HepG2 (cell line): ENCODE measurements at regions not wholly inside any gene's neighbourhood (a gene's known extent, or its start where the extent isn't known, plus 50 kb on each side); places are given as distances from the start of the nearest gene placed in this dataset.

Experiments
- ATAC-seq: fragments of 200-7000 bp; cut with Tn5 transposase; 3 replicates; pipeline ENCODE4 v1.9.1; 2020; ENCODE audit warnings: mild to moderate bottlenecking, moderate library complexity
- BruUV-seq: library from RNA; stranded (reverse); fragments of 400-500 nt; replicated peaks from 2 replicates; lab custom pipeline; 2021; lab: Mats Ljungman, UMichigan
- CTCF ChIA-PET: fragments of 300-600 bp; formaldehyde crosslinking; extraction: SDS; loops from one replicate; lab custom pipeline; 2021; ENCODE audit warnings: low total read pairs, inconsistent platforms, low intra/inter-chr PET ratio; lab: Yijun Ruan, JAX
- POLR2A ChIA-PET: fragments of 350-600 bp; sonication (Branson Sonifier 250); formaldehyde crosslinking; loops from one replicate; lab custom pipeline; 2020; ENCODE audit warnings: antibody characterized with exemption, inconsistent platforms; lab: Yijun Ruan, JAX
- DNase-seq: peaks from one replicate; pipeline ENCODE4 v3.0.0-alpha.2; 2015; ENCODE audit warnings: low spot score
- FAIRE-seq: peaks from 3 replicates; lab custom pipeline; 2011; peaks lifted over from hg19 to GRCh38; lab: Jason Lieb, UNC
- H2AFZ ChIP-seq: one replicate; pipeline ENCODE4 v1.6.1; 2011; ENCODE audit warnings: low read length, inconsistent platforms
- H3K27ac ChIP-seq: fragments of 300-600 bp; 3 replicates; pipeline ENCODE4 v1.8.0; 2011; ENCODE audit warnings: mixed run types, mild to moderate bottlenecking, mixed read lengths, low read length, inconsistent platforms; ENCODE audit not compliant: insufficient read depth; ENCODE audit errors: extremely low read length
- H3K27me3 ChIP-seq, 2 experiments: fragments of 200-600 bp in 1 of 2; 2 replicates in 1 of 2; 3 replicates in 1 of 2; pipeline versions ENCODE4 v1.6.0 to v1.8.0; 2011; ENCODE audit warnings: low read length in 2 of 2, mild to moderate bottlenecking in 2 of 2, moderate library complexity in 2 of 2, inconsistent platforms in 1 of 2; ENCODE audit not compliant: insufficient read depth in 2 of 2, control insufficient read depth in 1 of 2
- H3K36me3 ChIP-seq, 2 experiments: fragments of 200-600 bp in 1 of 2; replicated peaks in 1 of 2; 2 replicates in 1 of 2; 3 replicates in 1 of 2; pipeline versions ENCODE4 v1.5.1 to v1.8.0; 2011; ENCODE audit warnings: low read length in 2 of 2, inconsistent platforms in 1 of 2; ENCODE audit not compliant: insufficient read depth in 2 of 2, control insufficient read depth in 1 of 2
- H3K4me1 ChIP-seq: 2 replicates; pipeline ENCODE4 v1.5.1; 2012; ENCODE audit warnings: low read length, inconsistent platforms; ENCODE audit not compliant: insufficient read depth
- H3K4me2 ChIP-seq: 2 replicates; pipeline ENCODE4 v1.6.0; 2011; ENCODE audit warnings: low read depth, low read length, inconsistent platforms
- H3K4me3 ChIP-seq, 3 experiments: fragments of 200-600 bp in 1 of 3; sonication (generic), shearing (Covaris generic) in 1 of 3; replicated peaks in 1 of 3; 2 replicates each; pipeline ENCODE4 v1.5.1; 2011 to 2016; ENCODE audit warnings: low read length in 3 of 3, inconsistent platforms in 2 of 3, low read depth in 2 of 3, mild to moderate bottlenecking in 2 of 3, control low read depth in 1 of 3, mixed read lengths in 1 of 3; ENCODE audit not compliant: insufficient read depth in 1 of 3
- H3K79me2 ChIP-seq: one replicate; pipeline ENCODE4 v1.6.1; 2011; ENCODE audit warnings: low read length, inconsistent platforms; ENCODE audit not compliant: insufficient read depth
- H3K9ac ChIP-seq: 2 replicates; pipeline ENCODE4 v1.6.0; 2011; ENCODE audit warnings: mild to moderate bottlenecking, low read depth, low read length, inconsistent platforms; ENCODE audit not compliant: insufficient read depth
- H3K9me3 ChIP-seq: 2 replicates; pipeline ENCODE4 v1.5.1; 2012; ENCODE audit warnings: mild to moderate bottlenecking, low read length
- H4K20me1 ChIP-seq: 2 replicates; pipeline ENCODE4 v1.6.0; 2011; ENCODE audit warnings: inconsistent platforms, mild to moderate bottlenecking, low read length, moderate library complexity; ENCODE audit not compliant: insufficient read depth
- ASH2L ChIP-seq: fragments of 300-600, 200-600 bp; sonication (generic); IDR thresholded peaks from 2 replicates; pipeline ENCODE4 v1.7.0; 2017; ENCODE audit warnings: low read depth, mild to moderate bottlenecking, moderate library complexity, mixed read lengths, low read length; ENCODE audit not compliant: insufficient read length
- ETV6 ChIP-seq: sonication (generic); formaldehyde crosslinking; conservative IDR thresholded peaks from 2 replicates; pipeline ENCODE4 v1.4.0; 2020; ENCODE audit warnings: missing genetic modification reagents
- EZH2 ChIP-seq: conservative IDR thresholded peaks from 2 replicates; pipeline ENCODE4 v1.6.1; 2012; ENCODE audit warnings: mild to moderate bottlenecking, low read depth, low read length, moderate library complexity
- FLYWCH1 ChIP-seq: sonication (generic); formaldehyde crosslinking; IDR thresholded peaks from 2 replicates; pipeline ENCODE4 v1.8.1; 2023; ENCODE audit warnings: mild to moderate bottlenecking, missing genetic modification reagents
- REXO4 ChIP-seq: sonication (generic); formaldehyde crosslinking; IDR thresholded peaks from 2 replicates; pipeline ENCODE4 v1.8.0; 2022; ENCODE audit warnings: missing genetic modification reagents, mild to moderate bottlenecking, borderline replicate concordance
- SALL1 ChIP-seq: sonication (generic); formaldehyde crosslinking; IDR thresholded peaks from 2 replicates; pipeline ENCODE4 v1.8.0; 2022; ENCODE audit warnings: mild to moderate bottlenecking, missing genetic modification reagents
- SP5 ChIP-seq: IDR thresholded peaks from 2 replicates; pipeline ENCODE4 v1.6.1; 2016; ENCODE audit warnings: low read depth, borderline replicate concordance
- TEAD2 ChIP-seq: sonication (generic); formaldehyde crosslinking; IDR thresholded peaks from 2 replicates; pipeline ENCODE4 v1.9.0; 2021; ENCODE audit warnings: missing genetic modification reagents
- ZBTB20 ChIP-seq: sonication (generic); formaldehyde crosslinking; IDR thresholded peaks from 2 replicates; pipeline ENCODE4 v1.8.1; 2023; ENCODE audit warnings: missing genetic modification reagents, low read depth, mild to moderate bottlenecking, borderline replicate concordance
- ZMYM3 ChIP-seq: sonication (generic); formaldehyde crosslinking; IDR thresholded peaks from 2 replicates; pipeline ENCODE4 v1.5.1; 2020; ENCODE audit warnings: mild to moderate bottlenecking, missing genetic modification reagents
- ZNF230 ChIP-seq: sonication (generic); formaldehyde crosslinking; IDR thresholded peaks from 2 replicates; pipeline ENCODE4 v1.4.0; 2020; ENCODE audit warnings: mild to moderate bottlenecking, missing genetic modification reagents
- ZNF251 ChIP-seq: sonication (generic); formaldehyde crosslinking; IDR thresholded peaks from 2 replicates; pipeline ENCODE4 v1.9.0; 2021; ENCODE audit warnings: mild to moderate bottlenecking, missing genetic modification reagents
- ZNF446 ChIP-seq: sonication (generic); formaldehyde crosslinking; IDR thresholded peaks from 2 replicates; pipeline ENCODE4 v1.5.0; 2020; ENCODE audit warnings: mild to moderate bottlenecking, missing genetic modification reagents
- ZSCAN31 ChIP-seq: sonication (generic); formaldehyde crosslinking; IDR thresholded peaks from 2 replicates; pipeline ENCODE4 v1.5.0; 2020; ENCODE audit warnings: low read depth, mild to moderate bottlenecking, missing genetic modification reagents
- WGBS: methylation state at CpG from one replicate; pipeline ENCODE4 v1.1.6; 2017; ENCODE audit warnings: low lambda C conversion rate; 5-methylcytosine and 5-hydroxymethylcytosine counted together
- in situ Hi-C: cut with HindIII; loops from 2 replicates; pipeline ENCODE4 v1.10.0; 2017; ENCODE audit warnings: low pct_unique_long_range_greater_than_20kb; ENCODE audit not compliant: extremely low pct_ligation_motif_present
- intact Hi-C: fragments of 100-400 bp; cut with micrococcal nuclease; formaldehyde crosslinking; loops from one replicate; pipeline ENCODE4 v1.10.0; 2022; ENCODE audit not compliant: unreplicated experiment
- TF ChIP-seq, protein P1 (sequence below): IDR thresholded peaks from 2 replicates; pipeline ENCODE4 v1.6.1; 2016; ENCODE audit warnings: low read depth, control low read depth
- TF ChIP-seq, protein P2 (sequence below): sonication (generic); formaldehyde crosslinking; IDR thresholded peaks from 2 replicates; pipeline ENCODE4 v1.5.0; 2020; ENCODE audit warnings: missing genetic modification reagents
- TF ChIP-seq, protein P3 (sequence below): sonication (generic); formaldehyde crosslinking; IDR thresholded peaks from 2 replicates; pipeline ENCODE4 v1.4.0; 2020; ENCODE audit warnings: mild to moderate bottlenecking, missing genetic modification reagents
- TF ChIP-seq, protein P4 (sequence below): conservative IDR thresholded peaks from 2 replicates; pipeline ENCODE4 v1.6.1; 2018; ENCODE audit warnings: missing genetic modification reagents

DNA sequence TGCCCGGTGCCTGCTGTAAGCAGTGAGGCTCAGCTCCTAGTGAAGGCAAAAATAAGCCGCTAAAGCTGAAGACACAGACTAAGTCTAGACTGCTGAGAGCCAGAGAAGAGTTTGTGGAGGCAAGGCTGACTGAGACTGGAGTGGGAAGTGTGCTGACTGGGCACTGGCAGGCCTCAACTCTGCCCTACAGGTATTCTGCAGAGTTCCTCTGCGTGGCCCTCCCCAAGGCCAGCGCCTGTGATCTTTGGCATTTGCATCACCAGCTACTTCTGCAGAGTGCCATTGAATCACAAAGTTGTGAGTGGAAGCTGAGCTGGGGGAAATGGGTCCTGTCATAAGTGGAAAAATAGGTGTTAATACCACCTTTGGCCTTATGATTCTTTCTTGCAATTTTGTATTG is 905.7 kb downstream of the PLA2G4A start:
- ChIA-PET CTCF (no interaction called here), POLR2A (no interaction called here)
- peak; percentile 24; the same call in 1 of the 3 replicates for ATAC-seq
- Histone ChIP-seq H2AFZ (no peak overlapping the region), H3K79me2 (no peaks in the 10 kb centered on the region), H3K4me3 (no peak overlapping the region), H3K27me3 (no peaks in the 10 kb centered on the region), H3K27ac (no peak overlapping the region), H3K9me3 (no peaks in the 10 kb centered on the region), H3K4me1 (no peaks in the 10 kb centered on the region), H3K36me3 (no peaks in the 10 kb centered on the region), H3K9ac (no peak overlapping the region), H4K20me1 (no peaks in the 10 kb centered on the region), H3K4me2 (no peak overlapping the region)
- TF ChIP-seq SP5 (CRISPR knock-in tag): no peak
- TF ChIP-seq SALL1: no peak
- TF ChIP-seq ZNF251 (CRISPR knock-in tag): no peak
- no peak for TF ChIP-seq ETV6 (CRISPR knock-in tag)
- no peak for TF ChIP-seq ZSCAN31 (CRISPR knock-in tag)
- TF ChIP-seq, protein P1, sequence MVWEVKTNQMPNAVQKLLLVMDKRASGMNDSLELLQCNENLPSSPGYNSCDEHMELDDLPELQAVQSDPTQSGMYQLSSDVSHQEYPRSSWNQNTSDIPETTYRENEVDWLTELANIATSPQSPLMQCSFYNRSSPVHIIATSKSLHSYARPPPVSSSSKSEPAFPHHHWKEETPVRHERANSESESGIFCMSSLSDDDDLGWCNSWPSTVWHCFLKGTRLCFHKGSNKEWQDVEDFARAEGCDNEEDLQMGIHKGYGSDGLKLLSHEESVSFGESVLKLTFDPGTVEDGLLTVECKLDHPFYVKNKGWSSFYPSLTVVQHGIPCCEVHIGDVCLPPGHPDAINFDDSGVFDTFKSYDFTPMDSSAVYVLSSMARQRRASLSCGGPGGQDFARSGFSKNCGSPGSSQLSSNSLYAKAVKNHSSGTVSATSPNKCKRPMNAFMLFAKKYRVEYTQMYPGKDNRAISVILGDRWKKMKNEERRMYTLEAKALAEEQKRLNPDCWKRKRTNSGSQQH (CRISPR knock-in tag): no peak
- TF ChIP-seq REXO4 (CRISPR knock-in tag): no peak
- TF ChIP-seq, protein P2, sequence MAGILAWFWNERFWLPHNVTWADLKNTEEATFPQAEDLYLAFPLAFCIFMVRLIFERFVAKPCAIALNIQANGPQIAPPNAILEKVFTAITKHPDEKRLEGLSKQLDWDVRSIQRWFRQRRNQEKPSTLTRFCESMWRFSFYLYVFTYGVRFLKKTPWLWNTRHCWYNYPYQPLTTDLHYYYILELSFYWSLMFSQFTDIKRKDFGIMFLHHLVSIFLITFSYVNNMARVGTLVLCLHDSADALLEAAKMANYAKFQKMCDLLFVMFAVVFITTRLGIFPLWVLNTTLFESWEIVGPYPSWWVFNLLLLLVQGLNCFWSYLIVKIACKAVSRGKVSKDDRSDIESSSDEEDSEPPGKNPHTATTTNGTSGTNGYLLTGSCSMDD (CRISPR knock-in tag): no peak
- TF ChIP-seq, protein P3, sequence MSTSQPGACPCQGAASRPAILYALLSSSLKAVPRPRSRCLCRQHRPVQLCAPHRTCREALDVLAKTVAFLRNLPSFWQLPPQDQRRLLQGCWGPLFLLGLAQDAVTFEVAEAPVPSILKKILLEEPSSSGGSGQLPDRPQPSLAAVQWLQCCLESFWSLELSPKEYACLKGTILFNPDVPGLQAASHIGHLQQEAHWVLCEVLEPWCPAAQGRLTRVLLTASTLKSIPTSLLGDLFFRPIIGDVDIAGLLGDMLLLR (CRISPR knock-in tag): no peak
- TF ChIP-seq, protein P4, sequence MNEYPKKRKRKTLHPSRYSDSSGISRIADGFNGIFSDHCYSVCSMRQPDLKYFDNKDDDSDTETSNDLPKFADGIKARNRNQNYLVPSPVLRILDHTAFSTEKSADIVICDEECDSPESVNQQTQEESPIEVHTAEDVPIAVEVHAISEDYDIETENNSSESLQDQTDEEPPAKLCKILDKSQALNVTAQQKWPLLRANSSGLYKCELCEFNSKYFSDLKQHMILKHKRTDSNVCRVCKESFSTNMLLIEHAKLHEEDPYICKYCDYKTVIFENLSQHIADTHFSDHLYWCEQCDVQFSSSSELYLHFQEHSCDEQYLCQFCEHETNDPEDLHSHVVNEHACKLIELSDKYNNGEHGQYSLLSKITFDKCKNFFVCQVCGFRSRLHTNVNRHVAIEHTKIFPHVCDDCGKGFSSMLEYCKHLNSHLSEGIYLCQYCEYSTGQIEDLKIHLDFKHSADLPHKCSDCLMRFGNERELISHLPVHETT (CRISPR knock-in tag): no peak
- TF ChIP-seq FLYWCH1 (CRISPR knock-in tag): no peak
- TF ChIP-seq EZH2: no peak
- no peak for TF ChIP-seq ZMYM3 (CRISPR knock-in tag)
- TF ChIP-seq ZNF446 (CRISPR knock-in tag): no peak
- TF ChIP-seq ZBTB20 (CRISPR knock-in tag): no peak
- no peak for TF ChIP-seq ASH2L
- no peak for TF ChIP-seq ZNF230 (CRISPR knock-in tag)
- no peak for TF ChIP-seq TEAD2 (CRISPR knock-in tag)
- FAIRE-seq: no peak
- no TSS peak for BruUV-seq
- in situ Hi-C loops (no loop called here), intact Hi-C loops (no loop called here)
- 25% methylated on average over 4 of the region's 4 CpGs for WGBS
- no peak for DNase-seq
